ENCODE measurements at regions not wholly inside any gene's neighbourhood (a gene's known extent, or its start where the extent isn't known, plus 50 kb on each side); places are given as distances from the start of the nearest gene placed in this dataset.

GRCh38 chr17:36850790-36851189 lies 86.5 kb upstream of the LHX1 start:
- TF ChIP-seq ZNF791 (tag by site-specific recombination; IDR thresholded peaks at IDR 0.05) = no peak
- TF ChIP-seq, protein P1, sequence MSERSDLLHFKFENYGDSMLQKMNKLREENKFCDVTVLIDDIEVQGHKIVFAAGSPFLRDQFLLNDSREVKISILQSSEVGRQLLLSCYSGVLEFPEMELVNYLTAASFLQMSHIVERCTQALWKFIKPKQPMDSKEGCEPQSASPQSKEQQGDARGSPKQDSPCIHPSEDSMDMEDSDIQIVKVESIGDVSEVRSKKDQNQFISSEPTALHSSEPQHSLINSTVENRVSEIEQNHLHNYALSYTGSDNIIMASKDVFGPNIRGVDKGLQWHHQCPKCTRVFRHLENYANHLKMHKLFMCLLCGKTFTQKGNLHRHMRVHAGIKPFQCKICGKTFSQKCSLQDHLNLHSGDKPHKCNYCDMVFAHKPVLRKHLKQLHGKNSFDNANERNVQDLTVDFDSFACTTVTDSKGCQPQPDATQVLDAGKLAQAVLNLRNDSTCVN (tag by site-specific recombination; optimal IDR thresholded peaks at IDR 0.05) = no peak
- TF ChIP-seq, protein P2, sequence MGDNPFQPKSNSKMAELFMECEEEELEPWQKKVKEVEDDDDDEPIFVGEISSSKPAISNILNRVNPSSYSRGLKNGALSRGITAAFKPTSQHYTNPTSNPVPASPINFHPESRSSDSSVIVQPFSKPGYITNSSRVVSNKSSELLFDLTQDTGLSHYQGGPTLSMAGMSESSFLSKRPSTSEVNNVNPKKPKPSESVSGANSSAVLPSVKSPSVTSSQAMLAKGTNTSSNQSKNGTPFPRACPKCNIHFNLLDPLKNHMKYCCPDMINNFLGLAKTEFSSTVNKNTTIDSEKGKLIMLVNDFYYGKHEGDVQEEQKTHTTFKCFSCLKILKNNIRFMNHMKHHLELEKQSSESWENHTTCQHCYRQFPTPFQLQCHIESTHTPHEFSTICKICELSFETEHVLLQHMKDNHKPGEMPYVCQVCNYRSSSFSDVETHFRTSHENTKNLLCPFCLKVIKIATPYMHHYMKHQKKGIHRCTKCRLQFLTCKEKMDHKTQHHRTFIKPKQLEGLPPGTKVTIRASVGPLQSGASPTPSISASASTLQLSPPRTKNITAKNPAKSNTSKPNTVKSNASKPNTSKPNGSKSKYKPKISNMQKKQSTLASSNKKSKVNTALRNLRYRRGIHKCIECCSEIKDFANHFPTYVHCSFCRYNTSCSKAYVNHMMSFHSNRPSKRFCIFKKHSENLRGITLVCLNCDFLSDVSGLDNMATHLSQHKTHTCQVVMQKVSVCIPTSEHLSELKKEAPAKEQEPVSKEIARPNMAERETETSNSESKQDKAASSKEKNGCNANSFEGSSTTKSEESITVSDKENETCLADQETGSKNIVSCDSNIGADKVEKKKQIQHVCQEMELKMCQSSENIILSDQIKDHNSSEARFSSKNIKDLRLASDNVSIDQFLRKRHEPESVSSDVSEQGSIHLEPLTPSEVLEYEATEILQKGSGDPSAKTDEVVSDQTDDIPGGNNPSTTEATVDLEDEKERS (tag by site-specific recombination; IDR thresholded peaks at IDR 0.05) = 0 out of 2 replicates have a peak, but pooled peaks have one; percentile 33
- CTCF ChIA-PET = interaction anchor here (0.7 to 1.4 kb wide), 5 partner anchors 8 to 197 kb away, joined by 3 to 4 read pairs (median 4); partner anchors contain the start of gene AATF
- POLR2A ChIA-PET = interaction anchor here (0.6 to 2.6 kb wide), 4 partner anchors 51 to 248 kb away, joined by 4 to 12 read pairs (median 6); partner anchors contain the start of genes AATF and LHX1

DNA sequence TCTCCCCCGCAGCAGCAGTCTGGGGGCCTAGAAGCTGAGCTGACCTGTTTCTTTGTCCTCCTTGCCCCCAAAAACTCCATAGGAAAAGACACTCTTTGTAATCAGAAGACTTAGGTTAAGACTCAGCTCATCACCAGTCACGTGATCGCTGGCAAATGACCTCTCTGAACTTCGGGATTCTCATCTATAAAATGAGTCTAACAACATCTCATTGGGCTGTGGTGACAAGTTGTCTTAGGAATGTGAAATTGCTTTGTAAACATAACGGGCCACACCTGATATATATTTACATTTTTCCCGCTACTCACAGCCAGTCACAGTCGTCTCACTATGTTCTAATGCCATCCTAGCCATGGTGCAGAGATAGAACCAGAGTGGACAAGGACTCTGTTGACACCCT lies 86.0 kb upstream of the LHX1 start:
- Histone ChIP-seq H3K4me3 (ENCODE audit: low read depth, low read length) (no peak overlapping the region), H3K4me1 (ENCODE audit: control insufficient read depth, insufficient read depth, low read length) (peaks cover 5% of the 10 kb centered on the region; the same call in 1 of the 2 replicates), H3K9me3 (ENCODE audit: control insufficient read depth, insufficient read depth, low read depth, low read length) (no peaks in the 10 kb centered on the region), H3K27ac (ENCODE audit: extremely low read depth, low read depth, low read length) (no peak overlapping the region), H3K36me3 (ENCODE audit: control insufficient read depth in 2 of 2, insufficient read depth in 1 of 2, low read length in 2 of 2) (no peaks in the 10 kb centered on the region)
- CTCF ChIA-PET = interaction anchor here (0.7 to 1.4 kb wide), 5 partner anchors 7 to 195 kb away, joined by 3 to 5 read pairs (median 4); partner anchors contain the start of gene AATF
- POLR2A ChIA-PET = interaction anchor here (0.6 to 2.6 kb wide), 4 partner anchors 50 to 248 kb away, joined by 4 to 12 read pairs (median 6); partner anchors contain the start of genes AATF and LHX1
- TF ChIP-seq ZNF10 (tag by site-specific recombination; IDR thresholded peaks at IDR 0.05) (no peak), ZNF324 (tag by site-specific recombination; IDR thresholded peaks at IDR 0.05) (no peak), SP7 (tag by site-specific recombination; IDR thresholded peaks at IDR 0.05) (peak; percentile 22; the same call in 1 of the 2 replicates), BCL11A (tag by site-specific recombination; IDR thresholded peaks at IDR 0.05; ENCODE audit: low read depth) (no peak), INSM2 (tag by site-specific recombination; IDR thresholded peaks at IDR 0.05) (no peak), ZNF211 (tag by site-specific recombination; IDR thresholded peaks at IDR 0.05; ENCODE audit: low read depth) (no peak), PRDM4 (tag by site-specific recombination; IDR thresholded peaks at IDR 0.05) (no peak), CTCF (tag by site-specific recombination; IDR thresholded peaks at IDR 0.05) (no peak), ZNF544 (tag by site-specific recombination; IDR thresholded peaks at IDR 0.05) (no peak), ZNF248 (tag by site-specific recombination; IDR thresholded peaks at IDR 0.05) (no peak), ZNF366 (tag by site-specific recombination; conservative IDR thresholded peaks at IDR 0.05) (no peak), OVOL3 (tag by site-specific recombination; IDR thresholded peaks at IDR 0.05) (peak; percentile 84; the same call in 1 of the 2 replicates), ZBTB10 (tag by site-specific recombination; IDR thresholded peaks at IDR 0.05) (no peak)
- TF ChIP-seq, protein P3, sequence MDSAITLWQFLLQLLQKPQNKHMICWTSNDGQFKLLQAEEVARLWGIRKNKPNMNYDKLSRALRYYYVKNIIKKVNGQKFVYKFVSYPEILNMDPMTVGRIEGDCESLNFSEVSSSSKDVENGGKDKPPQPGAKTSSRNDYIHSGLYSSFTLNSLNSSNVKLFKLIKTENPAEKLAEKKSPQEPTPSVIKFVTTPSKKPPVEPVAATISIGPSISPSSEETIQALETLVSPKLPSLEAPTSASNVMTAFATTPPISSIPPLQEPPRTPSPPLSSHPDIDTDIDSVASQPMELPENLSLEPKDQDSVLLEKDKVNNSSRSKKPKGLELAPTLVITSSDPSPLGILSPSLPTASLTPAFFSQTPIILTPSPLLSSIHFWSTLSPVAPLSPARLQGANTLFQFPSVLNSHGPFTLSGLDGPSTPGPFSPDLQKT (IDR thresholded peaks at IDR 0.05; ENCODE audit: borderline replicate concordance, low read depth, low read length) = no peak
- TF ChIP-seq, protein P1 (tag by site-specific recombination; optimal IDR thresholded peaks at IDR 0.05) = no peak

More at GRCh38 chr17:36850790-36851189, 86.5 kb upstream of the LHX1 start:
- no peak overlapping the region for H3K27ac ChIP-seq (ENCODE audit: extremely low read depth, low read depth, low read length)
- H3K36me3 ChIP-seq (ENCODE audit: control insufficient read depth in 2 of 2, insufficient read depth in 1 of 2, low read length in 2 of 2) = no peaks in the 10 kb centered on the region
- no peak overlapping the region for H3K4me3 ChIP-seq (ENCODE audit: low read depth, low read length)
- H3K9me3 ChIP-seq (ENCODE audit: control insufficient read depth, insufficient read depth, low read depth, low read length) = no peaks in the 10 kb centered on the region
- peaks cover 5% of the 10 kb centered on the region; the same call in 1 of the 2 replicates for H3K4me1 ChIP-seq (ENCODE audit: control insufficient read depth, insufficient read depth, low read length)

Measured in HEK293 (cell line).